ENCODE measurements at regions not wholly inside any gene's neighbourhood (a gene's known extent, or its start where the extent isn't known, plus 50 kb on each side); places are given as distances from the start of the nearest gene placed in this dataset.

DNA sequence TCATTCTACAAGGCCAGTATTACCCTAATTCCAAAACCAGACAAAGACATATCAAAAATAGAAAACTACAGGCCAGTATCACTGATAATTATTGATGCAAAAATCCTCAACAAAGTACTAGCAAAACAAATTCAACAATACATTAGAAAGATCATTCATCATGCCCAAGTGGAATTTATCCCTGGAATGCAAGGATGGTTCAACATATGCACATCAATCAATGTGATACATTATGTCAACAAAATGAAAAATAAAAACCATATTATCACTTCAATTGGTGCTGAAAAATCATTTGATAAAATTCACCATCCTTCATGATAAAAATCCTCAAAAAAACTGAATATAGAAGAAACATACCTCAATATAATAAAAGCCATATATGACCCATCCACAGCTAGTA is 115.2 kb upstream of the SLC27A6 start:
- ChIA-PET CTCF (no interaction called here), POLR2A (no interaction called here)
- Histone ChIP-seq H3K9me3 (ENCODE audit: control insufficient read depth, insufficient read depth, low read depth, low read length) (no peaks in the 10 kb centered on the region), H3K36me3 (ENCODE audit: control insufficient read depth, insufficient read depth, low read length) (no peaks in the 10 kb centered on the region), H3K27ac (ENCODE audit: low read length) (no peak overlapping the region), H3K4me1 (ENCODE audit: control insufficient read depth, insufficient read depth, low read length) (no peaks in the 10 kb centered on the region), H3K27me3 (ENCODE audit: control insufficient read depth, insufficient read depth, low read length) (no peaks in the 10 kb centered on the region), H3K4me3 (ENCODE audit: low read depth in 2 of 2, low read length in 2 of 2) (no peak overlapping the region)
- ATAC-seq (no peak), DNase-seq (ENCODE audit: low read depth, low spot score) (no peak)
- no TSS peak for BruUV-seq (replicated peaks)
- in situ Hi-C loops (cut with HindIII; ENCODE audit: low pct_unique_long_range_greater_than_20kb, low sequenced_read_pairs) (no loop called here), intact Hi-C loops (cut with micrococcal nuclease; ENCODE audit: unreplicated experiment) (no loop called here)
- no peak for TF ChIP-seq TCF7L2 (IDR thresholded peaks at IDR 0.05; ENCODE audit: low read depth, low read length)
- TF ChIP-seq, protein P1, sequence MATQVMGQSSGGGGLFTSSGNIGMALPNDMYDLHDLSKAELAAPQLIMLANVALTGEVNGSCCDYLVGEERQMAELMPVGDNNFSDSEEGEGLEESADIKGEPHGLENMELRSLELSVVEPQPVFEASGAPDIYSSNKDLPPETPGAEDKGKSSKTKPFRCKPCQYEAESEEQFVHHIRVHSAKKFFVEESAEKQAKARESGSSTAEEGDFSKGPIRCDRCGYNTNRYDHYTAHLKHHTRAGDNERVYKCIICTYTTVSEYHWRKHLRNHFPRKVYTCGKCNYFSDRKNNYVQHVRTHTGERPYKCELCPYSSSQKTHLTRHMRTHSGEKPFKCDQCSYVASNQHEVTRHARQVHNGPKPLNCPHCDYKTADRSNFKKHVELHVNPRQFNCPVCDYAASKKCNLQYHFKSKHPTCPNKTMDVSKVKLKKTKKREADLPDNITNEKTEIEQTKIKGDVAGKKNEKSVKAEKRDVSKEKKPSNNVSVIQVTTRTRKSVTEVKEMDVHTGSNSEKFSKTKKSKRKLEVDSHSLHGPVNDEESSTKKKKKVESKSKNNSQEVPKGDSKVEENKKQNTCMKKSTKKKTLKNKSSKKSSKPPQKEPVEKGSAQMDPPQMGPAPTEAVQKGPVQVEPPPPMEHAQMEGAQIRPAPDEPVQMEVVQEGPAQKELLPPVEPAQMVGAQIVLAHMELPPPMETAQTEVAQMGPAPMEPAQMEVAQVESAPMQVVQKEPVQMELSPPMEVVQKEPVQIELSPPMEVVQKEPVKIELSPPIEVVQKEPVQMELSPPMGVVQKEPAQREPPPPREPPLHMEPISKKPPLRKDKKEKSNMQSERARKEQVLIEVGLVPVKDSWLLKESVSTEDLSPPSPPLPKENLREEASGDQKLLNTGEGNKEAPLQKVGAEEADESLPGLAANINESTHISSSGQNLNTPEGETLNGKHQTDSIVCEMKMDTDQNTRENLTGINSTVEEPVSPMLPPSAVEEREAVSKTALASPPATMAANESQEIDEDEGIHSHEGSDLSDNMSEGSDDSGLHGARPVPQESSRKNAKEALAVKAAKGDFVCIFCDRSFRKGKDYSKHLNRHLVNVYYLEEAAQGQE (IDR thresholded peaks at IDR 0.05; ENCODE audit: insufficient read depth in 1 of 2, low read depth in 2 of 2, low read length in 1 of 2), result no peak
- TF ChIP-seq CTCF (IDR thresholded peaks at IDR 0.05), result no peak
- TF ChIP-seq SIN3A (IDR thresholded peaks at IDR 0.05; ENCODE audit: borderline replicate concordance, insufficient read depth, low read depth, low read length), result no peak
- TF ChIP-seq POLR2AphosphoS5 (IDR thresholded peaks at IDR 0.05; ENCODE audit: low read depth, low read length), result no peak

DNA sequence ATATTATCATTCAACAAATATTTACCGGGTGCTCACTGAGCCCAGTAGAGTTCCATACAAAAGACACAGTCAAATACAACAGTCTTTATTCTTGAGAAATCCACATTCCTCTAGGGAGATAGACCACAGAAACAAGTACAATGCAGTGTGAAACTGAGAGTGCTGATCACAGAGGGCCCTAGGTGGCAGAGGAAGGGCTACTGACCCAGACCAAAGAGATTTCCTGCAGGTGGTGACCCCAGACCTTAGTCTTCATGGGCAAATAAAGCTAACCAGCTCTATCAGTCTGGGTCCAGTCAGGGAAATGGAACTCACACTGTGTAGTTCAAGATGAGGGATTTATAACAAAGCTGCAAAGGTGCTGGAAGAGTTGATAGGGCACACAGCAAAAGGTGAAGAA is 110.4 kb upstream of the SLC27A6 start:
- DNase-seq (ENCODE audit: low read depth, low spot score) (no peak), ATAC-seq (no peak)
- ChIA-PET POLR2A (no interaction called here), CTCF (no interaction called here)
- Histone ChIP-seq H3K4me3 (ENCODE audit: low read depth in 2 of 2, low read length in 2 of 2) (no peak overlapping the region), H3K36me3 (ENCODE audit: control insufficient read depth, insufficient read depth, low read length) (no peaks in the 10 kb centered on the region), H3K9me3 (ENCODE audit: control insufficient read depth, insufficient read depth, low read depth, low read length) (no peaks in the 10 kb centered on the region), H3K27me3 (ENCODE audit: control insufficient read depth, insufficient read depth, low read length) (no peaks in the 10 kb centered on the region), H3K4me1 (ENCODE audit: control insufficient read depth, insufficient read depth, low read length) (no peaks in the 10 kb centered on the region), H3K27ac (ENCODE audit: low read length) (no peak overlapping the region)
- no peak for TF ChIP-seq SIN3A (IDR thresholded peaks at IDR 0.05; ENCODE audit: borderline replicate concordance, insufficient read depth, low read depth, low read length)
- TF ChIP-seq CTCF (IDR thresholded peaks at IDR 0.05), result no peak
- TF ChIP-seq TCF7L2 (IDR thresholded peaks at IDR 0.05; ENCODE audit: low read depth, low read length), result no peak
- TF ChIP-seq POLR2AphosphoS5 (IDR thresholded peaks at IDR 0.05; ENCODE audit: low read depth, low read length), result no peak
- TF ChIP-seq, protein P1 (IDR thresholded peaks at IDR 0.05; ENCODE audit: insufficient read depth in 1 of 2, low read depth in 2 of 2, low read length in 1 of 2), result no peak
- in situ Hi-C loops (cut with HindIII; ENCODE audit: low pct_unique_long_range_greater_than_20kb, low sequenced_read_pairs) (no loop called here), intact Hi-C loops (cut with micrococcal nuclease; ENCODE audit: unreplicated experiment) (no loop called here)
- BruUV-seq (replicated peaks), result no TSS peak
